22Rv1 (cell line): ENCODE measurements at regions not wholly inside any gene's neighbourhood (a gene's known extent, or its start where the extent isn't known, plus 50 kb on each side); places are given as distances from the start of the nearest gene placed in this dataset.
"Not testable (repeated sequence)": the region's sequence is repeated elsewhere in the genome, so short reads cannot be mapped to it uniquely, and the experiment has no call there.

Experiments used
- ZFX ChIP-seq: fragments of 450-650 bp; IDR thresholded peaks from 2 replicates; pipeline ENCODE4 v1.6.1; 2017; ENCODE audit warnings: antibody characterized with exemption, borderline replicate concordance
- TF ChIP-seq, protein P1 (sequence below): fragments of 450-650 bp; IDR thresholded peaks from 2 replicates; pipeline ENCODE4 v1.5.1; 2017; ENCODE audit warnings: mild to moderate bottlenecking

DNA sequence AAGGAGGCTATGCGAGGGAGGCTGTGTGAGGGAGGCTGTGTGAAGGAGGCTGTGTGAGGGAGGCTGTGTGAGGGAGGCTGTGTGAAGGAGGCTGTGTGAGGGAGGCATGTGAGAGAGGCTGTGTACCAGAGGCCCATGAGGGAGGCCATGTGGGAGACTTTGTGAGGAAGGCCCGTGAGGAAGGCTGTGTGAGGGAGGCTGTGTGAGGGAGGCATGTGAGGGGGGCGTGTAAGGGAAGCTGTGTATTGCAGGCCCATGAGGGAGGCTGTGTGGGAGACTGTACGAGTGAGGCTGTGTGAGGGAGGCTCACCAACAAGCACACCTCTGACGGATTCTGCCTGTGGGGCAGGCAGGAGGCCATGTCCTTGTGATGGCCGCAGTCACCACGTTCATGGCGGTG is 122.7 kb upstream of the RNF32 start:
- TF ChIP-seq, protein P1, sequence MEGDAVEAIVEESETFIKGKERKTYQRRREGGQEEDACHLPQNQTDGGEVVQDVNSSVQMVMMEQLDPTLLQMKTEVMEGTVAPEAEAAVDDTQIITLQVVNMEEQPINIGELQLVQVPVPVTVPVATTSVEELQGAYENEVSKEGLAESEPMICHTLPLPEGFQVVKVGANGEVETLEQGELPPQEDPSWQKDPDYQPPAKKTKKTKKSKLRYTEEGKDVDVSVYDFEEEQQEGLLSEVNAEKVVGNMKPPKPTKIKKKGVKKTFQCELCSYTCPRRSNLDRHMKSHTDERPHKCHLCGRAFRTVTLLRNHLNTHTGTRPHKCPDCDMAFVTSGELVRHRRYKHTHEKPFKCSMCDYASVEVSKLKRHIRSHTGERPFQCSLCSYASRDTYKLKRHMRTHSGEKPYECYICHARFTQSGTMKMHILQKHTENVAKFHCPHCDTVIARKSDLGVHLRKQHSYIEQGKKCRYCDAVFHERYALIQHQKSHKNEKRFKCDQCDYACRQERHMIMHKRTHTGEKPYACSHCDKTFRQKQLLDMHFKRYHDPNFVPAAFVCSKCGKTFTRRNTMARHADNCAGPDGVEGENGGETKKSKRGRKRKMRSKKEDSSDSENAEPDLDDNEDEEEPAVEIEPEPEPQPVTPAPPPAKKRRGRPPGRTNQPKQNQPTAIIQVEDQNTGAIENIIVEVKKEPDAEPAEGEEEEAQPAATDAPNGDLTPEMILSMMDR = not testable (repeated sequence)
- not testable (repeated sequence) for TF ChIP-seq ZFX
